ENCODE measurements at regions not wholly inside any gene's neighbourhood (a gene's known extent, or its start where the extent isn't known, plus 50 kb on each side); places are given as distances from the start of the nearest gene placed in this dataset.

GRCh38 chr4:177660223-177660622, 218.0 kb upstream of the AGA start:
- TF ChIP-seq CTCF (IDR thresholded peaks at IDR 0.05) (no peak), POLR2A (IDR thresholded peaks at IDR 0.05) (no peak)
